H1 (cell line): ENCODE measurements at regions not wholly inside any gene's neighbourhood (a gene's known extent, or its start where the extent isn't known, plus 50 kb on each side); places are given as distances from the start of the nearest gene placed in this dataset.

Experiments
- CEBPB ChIP-seq: IDR thresholded peaks from 2 replicates; pipeline ENCODE4 v1.6.1; 2012; ENCODE audit warnings: low read depth, low read length
- POU5F1 ChIP-seq: IDR thresholded peaks from 2 replicates; pipeline ENCODE4 v1.6.1; 2011; ENCODE audit warnings: low read depth, mild to moderate bottlenecking, low read length, moderate library complexity
- SP4 ChIP-seq: IDR thresholded peaks from 2 replicates; pipeline ENCODE4 v1.6.1; 2012; ENCODE audit warnings: low read length, inconsistent platforms
- TF ChIP-seq, protein P1 (sequence below): fragments of 300-600 bp; sonication (generic); IDR thresholded peaks from 2 replicates; pipeline ENCODE4 v1.7.1; 2012; ENCODE audit warnings: low read length, moderate library complexity, mild to moderate bottlenecking, inconsistent platforms; ENCODE audit not compliant: insufficient replicate concordance
- TF ChIP-seq, protein P2 (sequence below), 3 experiments: IDR thresholded peaks; 1 replicate in 2 of 3; 2 replicates in 1 of 3; pipeline versions ENCODE4 v1.5.1 to v1.6.1; 2011; ENCODE audit warnings: low read length in 3 of 3, mild to moderate bottlenecking in 3 of 3, inconsistent platforms in 2 of 3, low read depth in 1 of 3, moderate library complexity in 1 of 3; ENCODE audit not compliant: insufficient read depth in 1 of 3; ENCODE audit errors: control extremely low read depth in 1 of 3
- TF ChIP-seq, protein P3 (sequence below): IDR thresholded peaks from 2 replicates; pipeline ENCODE4 v1.6.1; 2012; ENCODE audit warnings: inconsistent platforms
- TF ChIP-seq, protein P4 (sequence below): IDR thresholded peaks from 2 replicates; pipeline ENCODE4 v1.6.1; 2011; ENCODE audit warnings: low read depth, mild to moderate bottlenecking, low read length; ENCODE audit not compliant: insufficient read depth

DNA sequence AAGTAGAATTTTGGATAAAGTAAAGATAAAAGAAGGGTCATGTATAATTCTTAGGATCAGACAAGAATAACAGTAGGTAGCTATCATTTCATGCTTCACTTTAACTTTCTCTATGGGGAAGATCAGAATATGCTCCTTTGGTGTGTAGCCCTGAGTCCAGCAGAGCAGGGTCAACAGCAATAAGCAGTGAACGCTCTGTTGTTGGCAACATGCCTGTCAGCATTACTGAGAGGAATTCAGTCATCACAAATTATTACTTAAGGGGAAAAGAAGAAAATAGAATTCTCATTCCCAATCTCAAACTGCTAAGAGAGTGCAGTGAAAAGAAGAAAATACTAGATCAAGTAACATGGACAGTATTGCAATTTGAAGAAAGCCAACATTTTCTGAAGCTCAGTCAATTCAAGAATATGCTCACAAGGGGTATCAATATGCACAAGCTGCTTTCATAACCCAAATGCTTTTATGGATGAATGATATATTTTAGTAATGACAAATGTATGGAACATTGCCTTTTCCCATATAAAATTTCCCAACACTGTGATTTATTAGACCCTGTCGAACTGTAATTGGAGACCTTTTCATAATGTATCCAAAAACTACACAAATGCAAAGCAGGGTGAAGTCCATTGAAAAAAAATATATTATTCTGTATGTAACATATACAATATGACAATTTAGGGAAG, 1359.4 kb downstream of the EFNA5 start (continued):
- TF ChIP-seq, protein P1, sequence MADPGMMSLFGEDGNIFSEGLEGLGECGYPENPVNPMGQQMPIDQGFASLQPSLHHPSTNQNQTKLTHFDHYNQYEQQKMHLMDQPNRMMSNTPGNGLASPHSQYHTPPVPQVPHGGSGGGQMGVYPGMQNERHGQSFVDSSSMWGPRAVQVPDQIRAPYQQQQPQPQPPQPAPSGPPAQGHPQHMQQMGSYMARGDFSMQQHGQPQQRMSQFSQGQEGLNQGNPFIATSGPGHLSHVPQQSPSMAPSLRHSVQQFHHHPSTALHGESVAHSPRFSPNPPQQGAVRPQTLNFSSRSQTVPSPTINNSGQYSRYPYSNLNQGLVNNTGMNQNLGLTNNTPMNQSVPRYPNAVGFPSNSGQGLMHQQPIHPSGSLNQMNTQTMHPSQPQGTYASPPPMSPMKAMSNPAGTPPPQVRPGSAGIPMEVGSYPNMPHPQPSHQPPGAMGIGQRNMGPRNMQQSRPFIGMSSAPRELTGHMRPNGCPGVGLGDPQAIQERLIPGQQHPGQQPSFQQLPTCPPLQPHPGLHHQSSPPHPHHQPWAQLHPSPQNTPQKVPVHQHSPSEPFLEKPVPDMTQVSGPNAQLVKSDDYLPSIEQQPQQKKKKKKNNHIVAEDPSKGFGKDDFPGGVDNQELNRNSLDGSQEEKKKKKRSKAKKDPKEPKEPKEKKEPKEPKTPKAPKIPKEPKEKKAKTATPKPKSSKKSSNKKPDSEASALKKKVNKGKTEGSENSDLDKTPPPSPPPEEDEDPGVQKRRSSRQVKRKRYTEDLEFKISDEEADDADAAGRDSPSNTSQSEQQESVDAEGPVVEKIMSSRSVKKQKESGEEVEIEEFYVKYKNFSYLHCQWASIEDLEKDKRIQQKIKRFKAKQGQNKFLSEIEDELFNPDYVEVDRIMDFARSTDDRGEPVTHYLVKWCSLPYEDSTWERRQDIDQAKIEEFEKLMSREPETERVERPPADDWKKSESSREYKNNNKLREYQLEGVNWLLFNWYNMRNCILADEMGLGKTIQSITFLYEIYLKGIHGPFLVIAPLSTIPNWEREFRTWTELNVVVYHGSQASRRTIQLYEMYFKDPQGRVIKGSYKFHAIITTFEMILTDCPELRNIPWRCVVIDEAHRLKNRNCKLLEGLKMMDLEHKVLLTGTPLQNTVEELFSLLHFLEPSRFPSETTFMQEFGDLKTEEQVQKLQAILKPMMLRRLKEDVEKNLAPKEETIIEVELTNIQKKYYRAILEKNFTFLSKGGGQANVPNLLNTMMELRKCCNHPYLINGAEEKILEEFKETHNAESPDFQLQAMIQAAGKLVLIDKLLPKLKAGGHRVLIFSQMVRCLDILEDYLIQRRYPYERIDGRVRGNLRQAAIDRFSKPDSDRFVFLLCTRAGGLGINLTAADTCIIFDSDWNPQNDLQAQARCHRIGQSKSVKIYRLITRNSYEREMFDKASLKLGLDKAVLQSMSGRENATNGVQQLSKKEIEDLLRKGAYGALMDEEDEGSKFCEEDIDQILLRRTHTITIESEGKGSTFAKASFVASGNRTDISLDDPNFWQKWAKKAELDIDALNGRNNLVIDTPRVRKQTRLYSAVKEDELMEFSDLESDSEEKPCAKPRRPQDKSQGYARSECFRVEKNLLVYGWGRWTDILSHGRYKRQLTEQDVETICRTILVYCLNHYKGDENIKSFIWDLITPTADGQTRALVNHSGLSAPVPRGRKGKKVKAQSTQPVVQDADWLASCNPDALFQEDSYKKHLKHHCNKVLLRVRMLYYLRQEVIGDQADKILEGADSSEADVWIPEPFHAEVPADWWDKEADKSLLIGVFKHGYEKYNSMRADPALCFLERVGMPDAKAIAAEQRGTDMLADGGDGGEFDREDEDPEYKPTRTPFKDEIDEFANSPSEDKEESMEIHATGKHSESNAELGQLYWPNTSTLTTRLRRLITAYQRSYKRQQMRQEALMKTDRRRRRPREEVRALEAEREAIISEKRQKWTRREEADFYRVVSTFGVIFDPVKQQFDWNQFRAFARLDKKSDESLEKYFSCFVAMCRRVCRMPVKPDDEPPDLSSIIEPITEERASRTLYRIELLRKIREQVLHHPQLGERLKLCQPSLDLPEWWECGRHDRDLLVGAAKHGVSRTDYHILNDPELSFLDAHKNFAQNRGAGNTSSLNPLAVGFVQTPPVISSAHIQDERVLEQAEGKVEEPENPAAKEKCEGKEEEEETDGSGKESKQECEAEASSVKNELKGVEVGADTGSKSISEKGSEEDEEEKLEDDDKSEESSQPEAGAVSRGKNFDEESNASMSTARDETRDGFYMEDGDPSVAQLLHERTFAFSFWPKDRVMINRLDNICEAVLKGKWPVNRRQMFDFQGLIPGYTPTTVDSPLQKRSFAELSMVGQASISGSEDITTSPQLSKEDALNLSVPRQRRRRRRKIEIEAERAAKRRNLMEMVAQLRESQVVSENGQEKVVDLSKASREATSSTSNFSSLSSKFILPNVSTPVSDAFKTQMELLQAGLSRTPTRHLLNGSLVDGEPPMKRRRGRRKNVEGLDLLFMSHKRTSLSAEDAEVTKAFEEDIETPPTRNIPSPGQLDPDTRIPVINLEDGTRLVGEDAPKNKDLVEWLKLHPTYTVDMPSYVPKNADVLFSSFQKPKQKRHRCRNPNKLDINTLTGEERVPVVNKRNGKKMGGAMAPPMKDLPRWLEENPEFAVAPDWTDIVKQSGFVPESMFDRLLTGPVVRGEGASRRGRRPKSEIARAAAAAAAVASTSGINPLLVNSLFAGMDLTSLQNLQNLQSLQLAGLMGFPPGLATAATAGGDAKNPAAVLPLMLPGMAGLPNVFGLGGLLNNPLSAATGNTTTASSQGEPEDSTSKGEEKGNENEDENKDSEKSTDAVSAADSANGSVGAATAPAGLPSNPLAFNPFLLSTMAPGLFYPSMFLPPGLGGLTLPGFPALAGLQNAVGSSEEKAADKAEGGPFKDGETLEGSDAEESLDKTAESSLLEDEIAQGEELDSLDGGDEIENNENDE = no peak
- TF ChIP-seq, protein P2, sequence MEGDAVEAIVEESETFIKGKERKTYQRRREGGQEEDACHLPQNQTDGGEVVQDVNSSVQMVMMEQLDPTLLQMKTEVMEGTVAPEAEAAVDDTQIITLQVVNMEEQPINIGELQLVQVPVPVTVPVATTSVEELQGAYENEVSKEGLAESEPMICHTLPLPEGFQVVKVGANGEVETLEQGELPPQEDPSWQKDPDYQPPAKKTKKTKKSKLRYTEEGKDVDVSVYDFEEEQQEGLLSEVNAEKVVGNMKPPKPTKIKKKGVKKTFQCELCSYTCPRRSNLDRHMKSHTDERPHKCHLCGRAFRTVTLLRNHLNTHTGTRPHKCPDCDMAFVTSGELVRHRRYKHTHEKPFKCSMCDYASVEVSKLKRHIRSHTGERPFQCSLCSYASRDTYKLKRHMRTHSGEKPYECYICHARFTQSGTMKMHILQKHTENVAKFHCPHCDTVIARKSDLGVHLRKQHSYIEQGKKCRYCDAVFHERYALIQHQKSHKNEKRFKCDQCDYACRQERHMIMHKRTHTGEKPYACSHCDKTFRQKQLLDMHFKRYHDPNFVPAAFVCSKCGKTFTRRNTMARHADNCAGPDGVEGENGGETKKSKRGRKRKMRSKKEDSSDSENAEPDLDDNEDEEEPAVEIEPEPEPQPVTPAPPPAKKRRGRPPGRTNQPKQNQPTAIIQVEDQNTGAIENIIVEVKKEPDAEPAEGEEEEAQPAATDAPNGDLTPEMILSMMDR (IDR thresholded peaks at IDR 0.05; ENCODE audit: control extremely low read depth in 1 of 3, insufficient read depth in 1 of 3, low read depth in 1 of 3, low read length in 3 of 3) = no peak
- TF ChIP-seq SP4 (no peak), POU5F1 (no peak), CEBPB (no peak)
- TF ChIP-seq, protein P3, sequence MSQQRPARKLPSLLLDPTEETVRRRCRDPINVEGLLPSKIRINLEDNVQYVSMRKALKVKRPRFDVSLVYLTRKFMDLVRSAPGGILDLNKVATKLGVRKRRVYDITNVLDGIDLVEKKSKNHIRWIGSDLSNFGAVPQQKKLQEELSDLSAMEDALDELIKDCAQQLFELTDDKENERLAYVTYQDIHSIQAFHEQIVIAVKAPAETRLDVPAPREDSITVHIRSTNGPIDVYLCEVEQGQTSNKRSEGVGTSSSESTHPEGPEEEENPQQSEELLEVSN = no peak
- TF ChIP-seq, protein P4, sequence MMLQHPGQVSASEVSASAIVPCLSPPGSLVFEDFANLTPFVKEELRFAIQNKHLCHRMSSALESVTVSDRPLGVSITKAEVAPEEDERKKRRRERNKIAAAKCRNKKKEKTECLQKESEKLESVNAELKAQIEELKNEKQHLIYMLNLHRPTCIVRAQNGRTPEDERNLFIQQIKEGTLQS = no peak
